ENCODE measurements at regions not wholly inside any gene's neighbourhood (a gene's known extent, or its start where the extent isn't known, plus 50 kb on each side); places are given as distances from the start of the nearest gene placed in this dataset.
"Not testable (repeated sequence)": the region's sequence is repeated elsewhere in the genome, so short reads cannot be mapped to it uniquely, and the experiment has no call there.

GRCh38 chr6:140809694-140810101, 1323.0 kb upstream of the GJE1 start:
- peak; percentile 93 to 98 for ATAC-seq
- DNase-seq (ENCODE audit: low spot score in 2 of 2), result no peak
- Mint-ChIP-seq H3K27ac (peak overlapping the region in 1 of 2 donors; percentile 19), H3K36me3 (no peaks in the 10 kb centered on the region), H3K9me3 (peaks cover 0 to 5% of the 10 kb centered on the region in 2 donors)

DNA sequence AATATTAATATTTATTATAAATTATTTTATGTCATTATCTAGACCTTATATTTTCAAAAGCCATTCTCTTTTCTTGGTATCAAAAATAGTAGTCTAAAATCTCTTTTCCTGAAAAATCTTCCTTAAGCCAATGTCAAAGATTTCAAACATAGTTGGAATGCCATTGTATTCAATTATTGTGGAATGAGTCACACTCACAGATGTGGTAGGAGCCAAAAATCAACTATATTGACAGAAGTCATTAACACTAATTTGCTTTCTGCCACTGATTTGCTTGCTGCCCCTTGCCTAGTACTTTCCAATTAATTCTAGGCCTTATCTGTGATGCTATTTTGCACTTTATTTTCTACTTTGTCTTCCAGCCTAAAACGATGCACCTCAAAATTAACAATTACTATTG, 1326.3 kb upstream of the GJE1 start:
- no peak overlapping the region for H3K27ac Mint-ChIP-seq
- ATAC-seq, result no peak

DNA sequence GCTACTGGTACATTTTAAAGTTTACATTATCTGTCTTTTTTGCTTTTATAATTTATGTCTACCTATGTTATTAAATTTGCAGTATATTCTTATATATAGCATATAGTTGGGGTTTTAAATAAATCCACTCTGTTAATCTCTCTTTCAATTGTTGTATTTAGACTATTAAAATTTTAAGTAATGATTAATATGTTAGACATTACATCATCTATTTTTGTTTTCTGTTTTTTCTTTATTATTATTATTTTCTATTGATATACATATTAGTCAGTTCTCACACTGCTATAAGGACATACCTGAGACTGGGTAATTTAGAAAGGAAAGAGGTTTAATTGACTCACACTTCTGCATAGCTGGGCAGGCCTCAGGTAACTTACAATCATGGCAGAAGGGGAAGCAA, 1338.2 kb upstream of the GJE1 start:
- no peaks in the 10 kb centered on the region for H3K36me3 Mint-ChIP-seq
- peaks cover 0 to 10% of the 10 kb centered on the region in 2 donors for H3K9me3 Mint-ChIP-seq
- no peak for DNase-seq (ENCODE audit: low spot score in 2 of 2)
- H3K27ac Mint-ChIP-seq, result no peak overlapping the region
- ATAC-seq, result no peak

More for the DNA sequence above, 1326.3 kb upstream of the GJE1 start:
- H3K9me3 Mint-ChIP-seq, result peaks cover 0 to 5% of the 10 kb centered on the region in 2 donors
- no peaks in the 10 kb centered on the region for H3K36me3 Mint-ChIP-seq
- no peak for DNase-seq (ENCODE audit: low spot score in 2 of 2)

GRCh38 chr6:140790109-140790508, 1342.6 kb upstream of the GJE1 start:
- DNase-seq (ENCODE audit: low spot score in 2 of 2) (no peak), ATAC-seq (no peak)
- no peaks in the 10 kb centered on the region for H3K36me3 Mint-ChIP-seq
- H3K9me3 Mint-ChIP-seq, result peaks cover 0 to 4% of the 10 kb centered on the region in 2 donors
- no peak overlapping the region for H3K27ac Mint-ChIP-seq

DNA sequence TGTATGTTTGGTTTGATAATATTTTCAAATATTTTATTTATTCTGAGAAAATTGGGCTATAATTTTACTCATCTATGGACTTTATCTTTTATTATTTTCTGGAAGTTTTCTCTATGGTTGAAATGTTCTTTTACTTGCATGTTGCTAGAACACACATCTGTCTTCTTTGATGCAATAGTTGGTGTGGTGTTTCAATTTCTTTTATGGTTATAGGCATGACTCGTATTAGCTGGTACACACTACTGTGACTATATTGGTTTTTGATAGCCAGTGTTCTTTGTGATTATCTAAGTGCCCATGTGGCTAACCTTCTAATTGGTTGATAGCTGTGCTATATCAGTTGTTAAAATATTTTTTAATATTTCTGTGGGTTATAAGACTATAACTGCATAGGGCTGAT, 1343.3 kb upstream of the GJE1 start:
- ATAC-seq, result no peak
- Mint-ChIP-seq H3K36me3 (no peaks in the 10 kb centered on the region), H3K9me3 (peaks cover 0 to 4% of the 10 kb centered on the region in 2 donors), H3K27ac (no peak overlapping the region)
- no peak for DNase-seq (ENCODE audit: low spot score in 2 of 2)

DNA sequence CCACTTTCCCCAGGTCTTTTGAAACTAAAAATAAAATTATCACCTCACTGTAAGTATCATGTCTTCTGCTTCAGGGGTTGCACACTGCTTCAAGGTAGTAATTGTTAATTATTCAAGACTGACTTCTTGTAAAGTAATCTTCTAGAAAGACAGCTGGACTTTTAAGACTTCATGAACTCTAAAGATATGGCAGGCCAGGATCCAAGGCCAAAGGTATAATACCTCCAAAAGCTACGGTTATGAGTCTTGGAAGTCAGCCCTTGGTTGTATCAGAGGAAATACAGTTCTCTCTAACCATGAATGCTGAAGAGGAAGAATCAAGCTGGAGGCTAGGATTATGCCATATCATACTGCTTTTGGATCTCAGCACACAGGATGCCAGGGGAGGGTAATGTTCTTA, 1346.8 kb upstream of the GJE1 start:
- H3K36me3 Mint-ChIP-seq, result no peaks in the 10 kb centered on the region
- H3K9me3 Mint-ChIP-seq, result no peaks in the 10 kb centered on the region
- no peak for ATAC-seq
- DNase-seq (ENCODE audit: low spot score in 2 of 2), result no peak
- no peak overlapping the region for H3K27ac Mint-ChIP-seq

GRCh38 chr6:140784573-140784972, 1348.2 kb upstream of the GJE1 start:
- DNase-seq (ENCODE audit: low spot score in 2 of 2), result no peak
- no peaks in the 10 kb centered on the region for H3K36me3 Mint-ChIP-seq
- no peak overlapping the region for H3K27ac Mint-ChIP-seq
- H3K9me3 Mint-ChIP-seq, result no peaks in the 10 kb centered on the region
- no peak for ATAC-seq

GRCh38 chr6:140783504-140783903, 1349.2 kb upstream of the GJE1 start:
- H3K36me3 Mint-ChIP-seq; ATAC-seq; DNase-seq (ENCODE audit: low spot score in 2 of 2); H3K27ac Mint-ChIP-seq; H3K9me3 Mint-ChIP-seq: not testable (repeated sequence)

DNA sequence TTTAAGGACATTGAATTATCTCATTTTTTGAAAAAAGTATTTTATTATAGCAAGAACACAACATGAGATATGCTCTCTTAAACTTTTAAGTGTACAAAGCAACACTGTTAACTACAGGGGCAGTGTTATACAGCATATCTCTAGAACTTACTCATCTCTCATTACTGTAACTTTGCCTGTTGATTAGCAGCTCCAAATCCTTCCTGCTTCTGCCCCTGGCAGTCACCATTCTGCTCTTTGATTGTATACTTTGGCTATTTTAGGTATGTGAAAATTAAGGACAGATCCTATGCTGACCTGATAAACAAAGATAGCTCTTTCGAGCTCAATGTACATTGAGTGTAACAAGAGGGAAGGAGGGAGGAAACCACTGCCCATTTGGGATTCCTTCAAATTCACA, 1349.8 kb upstream of the GJE1 start:
- ATAC-seq, result no peak
- no peaks in the 10 kb centered on the region for H3K9me3 Mint-ChIP-seq
- no peaks in the 10 kb centered on the region for H3K36me3 Mint-ChIP-seq
- no peak for DNase-seq (ENCODE audit: low spot score in 2 of 2)
- no peak overlapping the region for H3K27ac Mint-ChIP-seq

DNA sequence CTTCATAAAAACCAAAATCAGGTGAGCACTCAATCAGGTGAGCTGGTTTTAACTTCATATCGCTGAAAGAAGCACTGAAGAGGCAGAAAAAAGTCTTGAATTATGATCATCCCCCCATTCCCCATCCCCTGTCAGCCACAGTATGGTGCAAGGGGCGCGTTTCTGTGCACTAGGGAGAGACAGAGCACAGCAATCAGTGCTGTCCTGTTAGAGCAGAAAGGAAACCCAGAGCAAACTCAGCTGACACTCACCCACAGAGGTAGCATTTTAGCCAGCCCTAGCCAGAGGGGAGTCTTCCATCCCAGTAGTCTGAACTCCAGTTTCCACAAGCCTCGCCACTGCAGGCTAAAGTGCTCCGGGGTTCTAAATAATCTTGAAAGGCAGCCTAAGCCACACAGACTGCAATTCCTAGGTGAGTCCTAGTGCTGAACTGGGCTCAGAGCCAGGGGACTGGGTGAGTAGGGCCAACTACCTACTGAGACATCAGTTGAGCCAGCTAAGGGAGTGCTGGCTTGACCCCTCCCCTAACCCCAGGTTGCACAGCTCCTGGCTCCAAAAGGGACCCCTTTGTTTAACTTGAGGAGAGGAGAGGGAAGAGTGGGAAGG, 1352.6 kb upstream of the GJE1 start:
- H3K9me3 Mint-ChIP-seq, result no peaks in the 10 kb centered on the region
- no peak overlapping the region for H3K27ac Mint-ChIP-seq
- no peak for ATAC-seq
- DNase-seq (ENCODE audit: low spot score in 2 of 2), result no peak
- H3K36me3 Mint-ChIP-seq, result no peaks in the 10 kb centered on the region

GRCh38 chr6:140779341-140779740, 1353.4 kb upstream of the GJE1 start:
- H3K9me3 Mint-ChIP-seq, result no peaks in the 10 kb centered on the region

GRCh38 chr6:140777780-140778179, 1354.9 kb upstream of the GJE1 start:
- H3K36me3 Mint-ChIP-seq, result no peaks in the 10 kb centered on the region
- no peaks in the 10 kb centered on the region for H3K9me3 Mint-ChIP-seq
- no peak for DNase-seq (ENCODE audit: low spot score in 2 of 2)
- no peak for ATAC-seq
- H3K27ac Mint-ChIP-seq, result no peak overlapping the region

More at GRCh38 chr6:140779341-140779740, 1353.4 kb upstream of the GJE1 start:
- no peak for ATAC-seq
- Mint-ChIP-seq H3K27ac (no peak overlapping the region), H3K36me3 (no peaks in the 10 kb centered on the region)
- no peak for DNase-seq (ENCODE audit: low spot score in 2 of 2)

- Mint-ChIP-seq H3K27ac (no peak overlapping the region), H3K36me3 (no peaks in the 10 kb centered on the region), H3K9me3 (peaks cover 0 to 7% of the 10 kb centered on the region in 2 donors)
- no peak for DNase-seq (ENCODE audit: low spot score in 2 of 2)
- no peak for ATAC-seq
These were observed 1357.7 kb upstream of the GJE1 start for GRCh38 chr6:140775061-140775460.

DNA sequence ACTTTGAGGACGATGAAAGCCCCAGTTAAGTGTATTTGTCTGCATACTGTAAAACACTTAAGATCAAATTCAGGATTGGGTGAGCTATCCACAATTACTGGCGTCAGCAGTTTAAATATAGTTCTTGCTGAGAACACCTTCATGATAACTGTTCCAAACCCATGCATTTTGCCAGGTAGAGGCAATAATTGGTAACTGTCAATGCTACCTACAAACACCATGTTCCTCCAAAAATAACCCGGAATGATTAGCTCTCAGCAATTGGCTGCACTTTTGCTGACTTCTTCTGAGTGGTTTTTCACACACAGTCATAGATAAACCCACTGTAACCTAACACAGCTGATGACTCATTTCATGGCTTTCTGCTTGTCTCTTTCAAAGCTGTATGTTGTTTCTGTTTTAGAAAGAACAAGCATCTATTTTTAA, 1358.6 kb upstream of the GJE1 start:
- H3K9me3 Mint-ChIP-seq, result peaks cover 0 to 7% of the 10 kb centered on the region in 2 donors
- no peaks in the 10 kb centered on the region for H3K36me3 Mint-ChIP-seq
- H3K27ac Mint-ChIP-seq, result no peak overlapping the region
- ATAC-seq, result peak; percentile 64 to 100
- no peak for DNase-seq (ENCODE audit: low spot score in 2 of 2)

GRCh38 chr6:140773276-140773675, 1359.4 kb upstream of the GJE1 start:
- Mint-ChIP-seq H3K36me3 (no peaks in the 10 kb centered on the region), H3K27ac (no peak overlapping the region), H3K9me3 (peaks cover under 1 to 7% of the 10 kb centered on the region in 2 donors)
- DNase-seq (ENCODE audit: low spot score in 2 of 2) (no peak), ATAC-seq (no peak)

DNA sequence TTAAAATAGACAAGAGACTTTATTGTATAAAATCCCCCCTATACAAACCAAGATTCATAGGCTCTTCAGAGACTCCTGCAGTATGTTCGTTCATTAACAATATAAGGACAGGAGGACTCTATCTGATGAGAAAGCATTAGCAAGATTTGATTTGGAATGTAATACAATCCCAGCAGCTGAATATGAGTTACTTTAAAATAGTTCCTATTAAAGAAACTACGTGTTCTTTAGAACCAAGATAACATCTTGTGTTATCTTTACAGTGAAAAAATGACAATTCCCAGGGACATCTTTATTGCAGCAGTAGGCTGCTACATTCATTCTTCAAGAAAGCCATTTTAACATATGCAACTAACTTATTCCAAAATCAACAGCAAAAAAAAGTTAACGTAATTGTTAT, 1360.1 kb upstream of the GJE1 start:
- H3K9me3 Mint-ChIP-seq, result peaks cover 5 to 11% of the 10 kb centered on the region in 2 donors
- DNase-seq (ENCODE audit: low spot score in 2 of 2) (no peak), ATAC-seq (no peak)

DNA sequence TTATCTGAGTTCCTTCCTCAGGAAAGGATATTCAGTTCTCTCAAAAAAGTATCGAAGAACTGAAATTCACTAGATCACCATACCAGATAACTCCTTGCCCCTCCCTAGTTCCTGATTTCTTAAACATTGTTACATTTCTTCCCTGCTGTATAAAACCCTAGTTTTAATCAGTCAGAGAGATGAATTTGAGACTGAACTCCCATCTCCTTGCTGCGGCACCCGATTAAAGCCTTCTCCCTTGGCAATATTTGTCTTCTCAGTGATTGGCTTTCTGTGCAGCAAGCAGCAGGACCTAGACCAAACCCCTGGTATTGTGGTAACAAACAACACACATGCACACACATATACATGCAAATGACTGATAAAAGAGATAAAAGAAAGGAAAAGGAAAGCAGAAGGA, 1364.6 kb upstream of the GJE1 start:
- no peaks in the 10 kb centered on the region for H3K36me3 Mint-ChIP-seq
- no peak overlapping the region for H3K27ac Mint-ChIP-seq
- peaks cover 5 to 11% of the 10 kb centered on the region in 2 donors for H3K9me3 Mint-ChIP-seq
- DNase-seq (ENCODE audit: low spot score in 2 of 2), result no peak
- ATAC-seq, result no peak

More for the DNA sequence above, 1360.1 kb upstream of the GJE1 start:
- H3K36me3 Mint-ChIP-seq, result no peaks in the 10 kb centered on the region
- no peak overlapping the region for H3K27ac Mint-ChIP-seq

- H3K36me3 Mint-ChIP-seq, result no peaks in the 10 kb centered on the region
- no peak for ATAC-seq
- peaks cover 5 to 10% of the 10 kb centered on the region in 2 donors for H3K9me3 Mint-ChIP-seq
- no peak overlapping the region for H3K27ac Mint-ChIP-seq
- DNase-seq (ENCODE audit: low spot score in 2 of 2), result no peak
These were observed 1365.7 kb upstream of the GJE1 start for GRCh38 chr6:140766999-140767398.

Data from activated naive CD4-positive, alpha-beta T cell treated with anti-CD3 and anti-CD28 coated beads, Interleukin-2, amount 50 U/mL, for 72 hours (primary cell).